HepG2 (cell line): ENCODE measurements at regions not wholly inside any gene's neighbourhood (a gene's known extent, or its start where the extent isn't known, plus 50 kb on each side); places are given as distances from the start of the nearest gene placed in this dataset.

ENCODE experiments used
- ATAC-seq: fragments of 200-7000 bp; cut with Tn5 transposase; 3 replicates; pipeline ENCODE4 v1.9.1; 2020; ENCODE audit warnings: mild to moderate bottlenecking, moderate library complexity
- BruUV-seq: library from RNA; stranded (reverse); fragments of 400-500 nt; replicated peaks from 2 replicates; lab custom pipeline; 2021; lab: Mats Ljungman, UMichigan
- CTCF ChIA-PET: fragments of 300-600 bp; formaldehyde crosslinking; extraction: SDS; loops from one replicate; lab custom pipeline; 2021; ENCODE audit warnings: low total read pairs, inconsistent platforms, low intra/inter-chr PET ratio; lab: Yijun Ruan, JAX
- POLR2A ChIA-PET: fragments of 350-600 bp; sonication (Branson Sonifier 250); formaldehyde crosslinking; loops from one replicate; lab custom pipeline; 2020; ENCODE audit warnings: antibody characterized with exemption, inconsistent platforms; lab: Yijun Ruan, JAX
- DNase-seq: peaks from one replicate; pipeline ENCODE4 v3.0.0-alpha.2; 2015; ENCODE audit warnings: low spot score
- FAIRE-seq: peaks from 3 replicates; lab custom pipeline; 2011; peaks lifted over from hg19 to GRCh38; lab: Jason Lieb, UNC
- H2AFZ ChIP-seq: one replicate; pipeline ENCODE4 v1.6.1; 2011; ENCODE audit warnings: low read length, inconsistent platforms
- H3K27ac ChIP-seq: fragments of 300-600 bp; 3 replicates; pipeline ENCODE4 v1.8.0; 2011; ENCODE audit warnings: mixed run types, mild to moderate bottlenecking, mixed read lengths, low read length, inconsistent platforms; ENCODE audit not compliant: insufficient read depth; ENCODE audit errors: extremely low read length
- H3K27me3 ChIP-seq, 2 experiments: fragments of 200-600 bp in 1 of 2; 2 replicates in 1 of 2; 3 replicates in 1 of 2; pipeline versions ENCODE4 v1.6.0 to v1.8.0; 2011; ENCODE audit warnings: low read length in 2 of 2, mild to moderate bottlenecking in 2 of 2, moderate library complexity in 2 of 2, inconsistent platforms in 1 of 2; ENCODE audit not compliant: insufficient read depth in 2 of 2, control insufficient read depth in 1 of 2
- H3K36me3 ChIP-seq, 2 experiments: fragments of 200-600 bp in 1 of 2; replicated peaks in 1 of 2; 2 replicates in 1 of 2; 3 replicates in 1 of 2; pipeline versions ENCODE4 v1.5.1 to v1.8.0; 2011; ENCODE audit warnings: low read length in 2 of 2, inconsistent platforms in 1 of 2; ENCODE audit not compliant: insufficient read depth in 2 of 2, control insufficient read depth in 1 of 2
- H3K4me1 ChIP-seq: 2 replicates; pipeline ENCODE4 v1.5.1; 2012; ENCODE audit warnings: low read length, inconsistent platforms; ENCODE audit not compliant: insufficient read depth
- H3K4me2 ChIP-seq: 2 replicates; pipeline ENCODE4 v1.6.0; 2011; ENCODE audit warnings: low read depth, low read length, inconsistent platforms
- H3K4me3 ChIP-seq, 3 experiments: fragments of 200-600 bp in 1 of 3; sonication (generic), shearing (Covaris generic) in 1 of 3; replicated peaks in 1 of 3; 2 replicates each; pipeline ENCODE4 v1.5.1; 2011 to 2016; ENCODE audit warnings: low read length in 3 of 3, inconsistent platforms in 2 of 3, low read depth in 2 of 3, mild to moderate bottlenecking in 2 of 3, control low read depth in 1 of 3, mixed read lengths in 1 of 3; ENCODE audit not compliant: insufficient read depth in 1 of 3
- H3K79me2 ChIP-seq: one replicate; pipeline ENCODE4 v1.6.1; 2011; ENCODE audit warnings: low read length, inconsistent platforms; ENCODE audit not compliant: insufficient read depth
- H3K9ac ChIP-seq: 2 replicates; pipeline ENCODE4 v1.6.0; 2011; ENCODE audit warnings: mild to moderate bottlenecking, low read depth, low read length, inconsistent platforms; ENCODE audit not compliant: insufficient read depth
- H3K9me3 ChIP-seq: 2 replicates; pipeline ENCODE4 v1.5.1; 2012; ENCODE audit warnings: mild to moderate bottlenecking, low read length
- H4K20me1 ChIP-seq: 2 replicates; pipeline ENCODE4 v1.6.0; 2011; ENCODE audit warnings: inconsistent platforms, mild to moderate bottlenecking, low read length, moderate library complexity; ENCODE audit not compliant: insufficient read depth
- FOXO1 ChIP-seq: sonication (generic); formaldehyde crosslinking; IDR thresholded peaks from 2 replicates; pipeline ENCODE4 v1.4.0; 2020; ENCODE audit warnings: missing genetic modification reagents
- PAXIP1 ChIP-seq: sonication (generic); formaldehyde crosslinking; conservative IDR thresholded peaks from 2 replicates; pipeline ENCODE4 v1.4.0; 2020; ENCODE audit warnings: mild to moderate bottlenecking, missing genetic modification reagents, moderate library complexity
- RARG ChIP-seq: sonication (generic); formaldehyde crosslinking; IDR thresholded peaks from 2 replicates; pipeline ENCODE4 v1.4.0; 2020; ENCODE audit warnings: low read depth, mild to moderate bottlenecking, missing genetic modification reagents
- ZNF138 ChIP-seq: sonication (generic); formaldehyde crosslinking; IDR thresholded peaks from 2 replicates; pipeline ENCODE4 v1.5.0; 2020; ENCODE audit warnings: mild to moderate bottlenecking, low read depth, missing genetic modification reagents
- ZNF263 ChIP-seq: sonication (generic); formaldehyde crosslinking; IDR thresholded peaks from 2 replicates; pipeline ENCODE4 v1.4.0; 2020; ENCODE audit warnings: missing genetic modification reagents
- ZNF34 ChIP-seq: sonication (generic); formaldehyde crosslinking; IDR thresholded peaks from 2 replicates; pipeline ENCODE4 v1.4.0; 2020; ENCODE audit warnings: mild to moderate bottlenecking, missing genetic modification reagents, borderline replicate concordance
- ZNF44 ChIP-seq: sonication (generic); formaldehyde crosslinking; IDR thresholded peaks from 2 replicates; pipeline ENCODE4 v1.5.1; 2020; ENCODE audit warnings: mild to moderate bottlenecking, missing genetic modification reagents
- ZNF768 ChIP-seq: sonication (generic); formaldehyde crosslinking; IDR thresholded peaks from 2 replicates; pipeline ENCODE4 v1.4.0; 2020; ENCODE audit warnings: missing genetic modification reagents
- ZNF780A ChIP-seq: sonication (generic); formaldehyde crosslinking; IDR thresholded peaks from 2 replicates; pipeline ENCODE4 v1.8.0; 2022; ENCODE audit warnings: mild to moderate bottlenecking, missing genetic modification reagents, moderate library complexity
- ZSCAN20 ChIP-seq: sonication (generic); formaldehyde crosslinking; IDR thresholded peaks from 2 replicates; pipeline ENCODE4 v1.4.0; 2020; ENCODE audit warnings: missing genetic modification reagents, mild to moderate bottlenecking, borderline replicate concordance
- ZZZ3 ChIP-seq: sonication (generic); formaldehyde crosslinking; IDR thresholded peaks from 2 replicates; pipeline ENCODE4 v1.4.0; 2020; ENCODE audit warnings: missing genetic modification reagents, mild to moderate bottlenecking, borderline replicate concordance
- WGBS: methylation state at CpG from one replicate; pipeline ENCODE4 v1.1.6; 2017; ENCODE audit warnings: low lambda C conversion rate; 5-methylcytosine and 5-hydroxymethylcytosine counted together
- in situ Hi-C: cut with HindIII; loops from 2 replicates; pipeline ENCODE4 v1.10.0; 2017; ENCODE audit warnings: low pct_unique_long_range_greater_than_20kb; ENCODE audit not compliant: extremely low pct_ligation_motif_present
- intact Hi-C: fragments of 100-400 bp; cut with micrococcal nuclease; formaldehyde crosslinking; loops from one replicate; pipeline ENCODE4 v1.10.0; 2022; ENCODE audit not compliant: unreplicated experiment
- TF ChIP-seq, protein P1 (sequence below): sonication (generic); formaldehyde crosslinking; IDR thresholded peaks from 2 replicates; pipeline ENCODE4 v1.4.0; 2020; ENCODE audit warnings: missing genetic modification reagents, low read depth, mild to moderate bottlenecking, borderline replicate concordance

DNA sequence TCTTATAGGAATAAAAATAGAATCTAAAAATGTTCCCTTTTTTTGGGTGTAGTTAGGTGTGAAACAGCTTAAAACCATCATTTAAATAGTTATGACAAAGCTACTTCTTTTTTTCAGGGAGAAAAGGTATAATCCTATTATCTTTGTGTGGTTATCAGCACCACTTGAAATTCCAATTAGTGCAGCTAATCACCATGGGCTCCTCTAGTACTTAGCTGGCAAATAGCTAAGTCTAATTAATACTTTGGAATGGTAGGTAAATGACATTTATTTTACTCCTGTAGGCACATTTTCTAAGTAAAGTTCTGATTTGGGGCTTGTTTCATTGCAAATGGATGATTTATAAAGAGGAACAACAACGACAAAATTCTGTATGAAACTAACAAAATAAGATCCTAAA is 132.6 kb downstream of the OLFM4 start (continued):
- TF ChIP-seq ZSCAN20 (CRISPR knock-in tag): no peak
- TF ChIP-seq ZNF263 (CRISPR knock-in tag): no peak

GRCh38 chr13:53165261-53165660 is 136.6 kb downstream of the OLFM4 start:
- no TSS peak for BruUV-seq
- ChIA-PET CTCF (no interaction called here), POLR2A (no interaction called here)

More at GRCh38 chr13:53165261-53165660, 136.6 kb downstream of the OLFM4 start:
- FAIRE-seq (no peak), ATAC-seq (no peak), DNase-seq (no peak)
- H3K36me3 ChIP-seq: no peaks in the 10 kb centered on the region
- H3K27ac ChIP-seq: no peak overlapping the region
- no peaks in the 10 kb centered on the region for H3K27me3 ChIP-seq
- H3K4me3 ChIP-seq: no peak overlapping the region
- in situ Hi-C loops: no loop called here
- H3K79me2 ChIP-seq: no peaks in the 10 kb centered on the region
- WGBS: 10% methylated on average over 4 of the region's 4 CpGs
- H3K4me2 ChIP-seq: no peak overlapping the region
- H2AFZ ChIP-seq: no peak overlapping the region
- H3K4me1 ChIP-seq: no peaks in the 10 kb centered on the region
- H4K20me1 ChIP-seq: no peaks in the 10 kb centered on the region
- intact Hi-C loops: no loop called here
- H3K9me3 ChIP-seq: no peaks in the 10 kb centered on the region
- no peak for TF ChIP-seq FOXO1 (CRISPR knock-in tag)
- TF ChIP-seq, protein P1, sequence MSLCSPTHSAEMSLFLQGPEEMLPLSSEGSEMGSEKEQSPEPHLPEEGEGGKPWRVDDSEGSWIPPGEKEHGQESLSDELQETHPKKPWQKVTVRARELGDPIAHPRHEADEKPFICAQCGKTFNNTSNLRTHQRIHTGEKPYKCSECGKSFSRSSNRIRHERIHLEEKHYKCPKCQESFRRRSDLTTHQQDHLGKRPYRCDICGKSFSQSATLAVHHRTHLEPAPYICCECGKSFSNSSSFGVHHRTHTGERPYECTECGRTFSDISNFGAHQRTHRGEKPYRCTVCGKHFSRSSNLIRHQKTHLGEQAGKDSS (CRISPR knock-in tag): no peak
- no peak for TF ChIP-seq ZNF44 (CRISPR knock-in tag)
- TF ChIP-seq ZZZ3 (CRISPR knock-in tag): no peak
- TF ChIP-seq PAXIP1: no peak
- TF ChIP-seq ZNF138 (CRISPR knock-in tag): no peak
- no peak for TF ChIP-seq RARG (CRISPR knock-in tag)
- TF ChIP-seq ZNF768 (CRISPR knock-in tag): no peak
- no peak for TF ChIP-seq ZNF780A (CRISPR knock-in tag)
- no peak for TF ChIP-seq ZNF34
- TF ChIP-seq, all 625 proteins: peak for 0
- no peak overlapping the region for H3K9ac ChIP-seq
